CD14-positive monocyte (primary cell): ENCODE measurements at regions not wholly inside any gene's neighbourhood (a gene's known extent, or its start where the extent isn't known, plus 50 kb on each side); places are given as distances from the start of the nearest gene placed in this dataset.

Source experiments
- DNase-seq, 3 donors: peaks; one replicate each; pipeline ENCODE4 v3.0.0-alpha.2; 2011 to 2022
- H2AFZ ChIP-seq: 2 replicates; pipeline ENCODE4 v1.6.0; 2012; ENCODE audit warnings: mild to moderate bottlenecking, low read depth, low read length, inconsistent platforms; ENCODE audit not compliant: insufficient read depth, poor library complexity, severe bottlenecking
- H3K27ac ChIP-seq, 2 donors: 1 replicate in 1 of 2; 2 replicates in 1 of 2; pipeline ENCODE4 v1.5.1; 2012 to 2013; ENCODE audit warnings: low read length in 2 of 2, control low read depth in 1 of 2, inconsistent platforms in 1 of 2, low read depth in 1 of 2, mild to moderate bottlenecking in 1 of 2
- H3K27me3 ChIP-seq, 2 donors: one replicate each; pipeline versions ENCODE4 v1.6.0 to v1.6.1; 2011 to 2013; ENCODE audit warnings: low read length in 2 of 2; ENCODE audit not compliant: control insufficient read depth in 2 of 2, insufficient read depth in 2 of 2
- H3K36me3 ChIP-seq, 2 donors: replicated peaks in 1 of 2; 1 replicate in 1 of 2; 2 replicates in 1 of 2; pipeline versions ENCODE4 v1.5.1 to v1.6.1; 2012 to 2013; ENCODE audit warnings: low read length in 2 of 2, control low read depth in 1 of 2, inconsistent platforms in 1 of 2, mild to moderate bottlenecking in 1 of 2; ENCODE audit not compliant: insufficient read depth in 2 of 2, control insufficient read depth in 1 of 2
- H3K4me1 ChIP-seq, 2 donors: 1 replicate in 1 of 2; 2 replicates in 1 of 2; pipeline versions ENCODE4 v1.5.1 to v1.6.1; 2012 to 2013; ENCODE audit warnings: low read length in 2 of 2, control low read depth in 1 of 2, inconsistent platforms in 1 of 2, mild to moderate bottlenecking in 1 of 2, moderate library complexity in 1 of 2; ENCODE audit not compliant: insufficient read depth in 2 of 2, control insufficient read depth in 1 of 2
- H3K4me2 ChIP-seq: replicated peaks from 2 replicates; pipeline ENCODE3; 2012; ENCODE audit warnings: low read length, moderate library complexity, mild to moderate bottlenecking; ENCODE audit not compliant: poor library complexity, severe bottlenecking; ENCODE audit errors: extremely low read depth
- H3K4me3 ChIP-seq, 3 experiments: fragments of 200-600 bp in 1 of 3; sonication (generic) in 1 of 3; replicated peaks in 1 of 3; 1 replicate in 2 of 3; 2 replicates in 1 of 3; pipeline ENCODE4 v1.5.1; 2011 to 2013; ENCODE audit warnings: low read length in 3 of 3, mild to moderate bottlenecking in 3 of 3, control low read depth in 2 of 3, low read depth in 2 of 3, inconsistent platforms in 1 of 3, moderate library complexity in 1 of 3
- H3K79me2 ChIP-seq: 2 replicates; pipeline ENCODE4 v1.6.0; 2012; ENCODE audit warnings: mild to moderate bottlenecking, control low read depth, inconsistent platforms, low read length, moderate library complexity; ENCODE audit not compliant: insufficient read depth
- H3K9ac ChIP-seq: 2 replicates; pipeline ENCODE4 v1.6.0; 2017; ENCODE audit warnings: low read length, mild to moderate bottlenecking; ENCODE audit not compliant: insufficient read depth, poor library complexity, severe bottlenecking
- H3K9me3 ChIP-seq, 2 donors: replicated peaks in 1 of 2; 1 replicate in 1 of 2; 2 replicates in 1 of 2; pipeline versions ENCODE4 v1.5.1 to v1.6.1; 2012 to 2013; ENCODE audit warnings: low read length in 2 of 2, control low read depth in 1 of 2; ENCODE audit not compliant: control insufficient read depth in 1 of 2, insufficient read depth in 1 of 2
- H4K20me1 ChIP-seq: 2 replicates; pipeline ENCODE4 v1.6.0; 2012; ENCODE audit warnings: mild to moderate bottlenecking, low read length, control low read depth, moderate library complexity; ENCODE audit not compliant: insufficient read depth
- H3K27ac Mint-ChIP-seq, 7 donors: one replicate each; pipeline ENCODE4 v1.8.0; 2020; ENCODE audit warnings: mild to moderate bottlenecking in 7 of 7, mixed read lengths in 7 of 7, moderate library complexity in 6 of 7, inconsistent platforms in 2 of 7
- H3K27me3 Mint-ChIP-seq, 3 donors: one replicate each; pipeline ENCODE4 v1.8.0; 2021 to 2022; ENCODE audit warnings: low read depth in 3 of 3, mild to moderate bottlenecking in 3 of 3, mixed read lengths in 3 of 3, moderate library complexity in 3 of 3, inconsistent platforms in 1 of 3
- H3K36me3 Mint-ChIP-seq, 2 donors: one replicate each; pipeline ENCODE4 v1.8.0; 2020; ENCODE audit warnings: mixed read lengths in 2 of 2, inconsistent platforms in 1 of 2, mild to moderate bottlenecking in 1 of 2
- H3K4me1 Mint-ChIP-seq: one replicate; pipeline ENCODE4 v1.8.0; 2020; ENCODE audit warnings: mild to moderate bottlenecking, mixed read lengths
- H3K4me3 Mint-ChIP-seq, 2 donors: one replicate each; pipeline ENCODE4 v1.8.0; 2020; ENCODE audit warnings: mild to moderate bottlenecking in 2 of 2, mixed read lengths in 2 of 2, moderate library complexity in 1 of 2
- H3K9me3 Mint-ChIP-seq, 7 donors: one replicate each; pipeline ENCODE4 v1.8.0; 2020 to 2022; ENCODE audit warnings: mixed read lengths in 7 of 7, mild to moderate bottlenecking in 6 of 7, moderate library complexity in 6 of 7, inconsistent platforms in 2 of 7
- WGBS: methylation state at CpG from one replicate; pipeline ENCODE4 v1.1.5; 2013; ENCODE audit warnings: missing lambda C conversion rate; ENCODE audit not compliant: insufficient coverage; 5-methylcytosine and 5-hydroxymethylcytosine counted together
- intact Hi-C, 2 donors: fragments of 100-400 bp; cut with micrococcal nuclease; formaldehyde crosslinking; loops; one replicate each; pipeline versions ENCODE4 v1.15.0 to v1.15.1; 2023
- TF ChIP-seq, protein P1 (sequence below): fragments of 200-600 bp; IDR thresholded peaks from one replicate; pipeline ENCODE4 v1.8.0; 2022; ENCODE audit warnings: antibody characterized with exemption, mild to moderate bottlenecking

DNA sequence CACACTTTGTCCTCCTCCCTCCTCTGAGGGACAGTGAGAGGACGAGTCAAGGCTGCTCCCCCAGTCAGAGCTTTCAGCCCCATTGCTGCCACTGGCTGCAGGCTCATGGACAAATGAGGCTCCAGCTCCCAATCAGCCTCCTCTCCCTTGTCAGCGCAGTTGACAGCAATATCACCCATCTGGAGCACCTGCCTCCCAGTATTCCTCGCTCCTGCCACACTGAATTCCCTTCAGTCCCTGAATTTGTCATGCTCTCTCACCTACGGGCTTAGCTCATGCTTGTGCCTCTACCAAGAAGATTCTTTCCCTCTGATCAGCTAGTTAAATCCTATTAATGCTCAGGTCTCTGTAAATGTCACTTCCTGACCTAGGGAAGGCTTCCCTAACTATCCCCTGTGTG is 54.4 kb upstream of the SYT6 start:
- Histone ChIP-seq H3K9ac (no peak overlapping the region), H2AFZ (no peak overlapping the region), H3K4me1 (no peaks in the 10 kb centered on the region), H4K20me1 (no peaks in the 10 kb centered on the region), H3K27ac (no peak overlapping the region), H3K79me2 (no peaks in the 10 kb centered on the region), H3K9me3 (no peaks in the 10 kb centered on the region), H3K27me3 (peaks cover 30 to 42% of the 10 kb centered on the region in 2 donors), H3K4me2 (no peak overlapping the region), H3K36me3 (no peaks in the 10 kb centered on the region), H3K4me3 (no peak overlapping the region)
- peaks cover 11% of the 10 kb centered on the region for H3K4me1 Mint-ChIP-seq
- intact Hi-C loops: no loop called here
- H3K9me3 Mint-ChIP-seq: peaks cover 0 to 5% (median 1%) of the 10 kb centered on the region in 7 donors
- no peak for DNase-seq
- 82% methylated on average over 3 of the region's 4 CpGs for WGBS
- peak overlapping the region in 1 of 2 donors; percentile 64 for H3K4me3 Mint-ChIP-seq
- H3K27me3 Mint-ChIP-seq: peaks cover 39 to 60% (median 44%) of the 10 kb centered on the region in 3 donors
- TF ChIP-seq, protein P1, sequence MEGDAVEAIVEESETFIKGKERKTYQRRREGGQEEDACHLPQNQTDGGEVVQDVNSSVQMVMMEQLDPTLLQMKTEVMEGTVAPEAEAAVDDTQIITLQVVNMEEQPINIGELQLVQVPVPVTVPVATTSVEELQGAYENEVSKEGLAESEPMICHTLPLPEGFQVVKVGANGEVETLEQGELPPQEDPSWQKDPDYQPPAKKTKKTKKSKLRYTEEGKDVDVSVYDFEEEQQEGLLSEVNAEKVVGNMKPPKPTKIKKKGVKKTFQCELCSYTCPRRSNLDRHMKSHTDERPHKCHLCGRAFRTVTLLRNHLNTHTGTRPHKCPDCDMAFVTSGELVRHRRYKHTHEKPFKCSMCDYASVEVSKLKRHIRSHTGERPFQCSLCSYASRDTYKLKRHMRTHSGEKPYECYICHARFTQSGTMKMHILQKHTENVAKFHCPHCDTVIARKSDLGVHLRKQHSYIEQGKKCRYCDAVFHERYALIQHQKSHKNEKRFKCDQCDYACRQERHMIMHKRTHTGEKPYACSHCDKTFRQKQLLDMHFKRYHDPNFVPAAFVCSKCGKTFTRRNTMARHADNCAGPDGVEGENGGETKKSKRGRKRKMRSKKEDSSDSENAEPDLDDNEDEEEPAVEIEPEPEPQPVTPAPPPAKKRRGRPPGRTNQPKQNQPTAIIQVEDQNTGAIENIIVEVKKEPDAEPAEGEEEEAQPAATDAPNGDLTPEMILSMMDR: no peak
- no peaks in the 10 kb centered on the region for H3K36me3 Mint-ChIP-seq
- peak overlapping the region in 1 of 7 donors; percentile 54 for H3K27ac Mint-ChIP-seq

DNA sequence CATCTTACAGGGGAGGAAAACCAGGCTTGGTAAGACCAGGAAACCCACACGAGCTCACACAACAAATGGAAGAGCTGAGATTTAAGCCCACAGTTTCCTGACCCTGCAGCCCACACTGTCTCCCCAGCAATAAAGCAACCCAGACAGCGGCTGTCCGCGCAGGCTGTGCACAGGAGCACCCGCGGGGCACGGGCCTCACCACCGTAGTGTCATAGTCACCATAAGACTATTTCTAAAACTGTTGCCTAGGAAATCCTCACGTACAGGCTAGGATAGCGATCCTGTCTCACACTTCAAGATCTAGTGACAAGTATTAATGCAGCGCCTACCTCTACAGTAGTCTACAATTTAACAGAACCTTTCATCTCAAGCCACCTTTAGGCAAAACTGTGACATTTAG is 54.0 kb upstream of the SYT6 start:
- no peaks in the 10 kb centered on the region for H3K9me3 ChIP-seq
- peaks cover 41 to 63% (median 49%) of the 10 kb centered on the region in 3 donors for H3K27me3 Mint-ChIP-seq
- intact Hi-C loops: no loop called here

More for the DNA sequence above, 54.0 kb upstream of the SYT6 start:
- Mint-ChIP-seq H3K9me3 (peaks cover 0 to 5% (median 2%) of the 10 kb centered on the region in 7 donors), H3K36me3 (no peaks in the 10 kb centered on the region), H3K27ac (peak overlapping the region in 1 of 7 donors; percentile 54), H3K4me1 (peaks cover 11% of the 10 kb centered on the region), H3K4me3 (peak overlapping the region in 1 of 2 donors; percentile 39)
- Histone ChIP-seq H3K4me3 (no peak overlapping the region), H4K20me1 (no peaks in the 10 kb centered on the region), H3K27ac (no peak overlapping the region), H3K4me2 (no peak overlapping the region), H3K79me2 (no peaks in the 10 kb centered on the region), H3K9ac (no peak overlapping the region), H2AFZ (no peak overlapping the region), H3K27me3 (peaks cover 30 to 42% of the 10 kb centered on the region in 2 donors), H3K36me3 (no peaks in the 10 kb centered on the region), H3K4me1 (no peaks in the 10 kb centered on the region)
- TF ChIP-seq, protein P1: no peak
- no peak for DNase-seq
- WGBS: 7% methylated on average over 10 of the region's 11 CpGs
